ENCODE measurements at regions not wholly inside any gene's neighbourhood (a gene's known extent, or its start where the extent isn't known, plus 50 kb on each side); places are given as distances from the start of the nearest gene placed in this dataset.

DNA sequence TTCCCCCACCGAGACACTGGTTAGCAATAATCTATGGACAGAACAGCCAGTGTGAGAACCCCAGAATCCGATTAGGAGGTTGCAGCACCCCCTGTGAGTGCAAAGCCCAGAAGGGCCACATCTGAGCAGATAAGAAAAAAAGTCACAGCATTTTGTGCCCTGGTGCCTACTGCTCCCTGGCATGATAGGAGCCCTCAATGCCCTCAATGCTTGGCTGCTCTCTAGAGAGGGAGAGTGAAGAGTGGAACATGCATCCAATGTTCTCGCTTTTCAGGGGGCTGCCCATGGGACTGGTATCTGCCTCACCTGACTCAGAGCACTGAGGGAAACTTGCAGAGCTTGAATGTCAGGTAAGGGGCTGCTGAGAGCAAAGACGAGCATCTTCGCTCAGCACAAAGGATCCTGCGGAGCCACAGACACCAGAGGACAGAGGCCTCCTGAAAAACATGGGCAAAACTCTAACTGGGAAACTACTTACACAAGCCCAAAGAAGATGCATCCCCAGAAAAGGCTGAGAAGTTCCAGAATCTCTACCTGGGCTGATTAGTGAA is 98.0 kb upstream of the FAM20C start:
- TF ChIP-seq, protein P1, sequence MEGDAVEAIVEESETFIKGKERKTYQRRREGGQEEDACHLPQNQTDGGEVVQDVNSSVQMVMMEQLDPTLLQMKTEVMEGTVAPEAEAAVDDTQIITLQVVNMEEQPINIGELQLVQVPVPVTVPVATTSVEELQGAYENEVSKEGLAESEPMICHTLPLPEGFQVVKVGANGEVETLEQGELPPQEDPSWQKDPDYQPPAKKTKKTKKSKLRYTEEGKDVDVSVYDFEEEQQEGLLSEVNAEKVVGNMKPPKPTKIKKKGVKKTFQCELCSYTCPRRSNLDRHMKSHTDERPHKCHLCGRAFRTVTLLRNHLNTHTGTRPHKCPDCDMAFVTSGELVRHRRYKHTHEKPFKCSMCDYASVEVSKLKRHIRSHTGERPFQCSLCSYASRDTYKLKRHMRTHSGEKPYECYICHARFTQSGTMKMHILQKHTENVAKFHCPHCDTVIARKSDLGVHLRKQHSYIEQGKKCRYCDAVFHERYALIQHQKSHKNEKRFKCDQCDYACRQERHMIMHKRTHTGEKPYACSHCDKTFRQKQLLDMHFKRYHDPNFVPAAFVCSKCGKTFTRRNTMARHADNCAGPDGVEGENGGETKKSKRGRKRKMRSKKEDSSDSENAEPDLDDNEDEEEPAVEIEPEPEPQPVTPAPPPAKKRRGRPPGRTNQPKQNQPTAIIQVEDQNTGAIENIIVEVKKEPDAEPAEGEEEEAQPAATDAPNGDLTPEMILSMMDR (IDR thresholded peaks at IDR 0.05; ENCODE audit: poor library complexity), result no peak
- TF ChIP-seq EZH2 (IDR thresholded peaks at IDR 0.05; ENCODE audit: borderline replicate concordance) (no peak), EZH2phosphoT487 (IDR thresholded peaks at IDR 0.05; ENCODE audit: low read depth, severe bottlenecking, unreplicated experiment) (no peak)

Data from hepatocyte (in vitro differentiated cells).